Prostate gland (tissue), 2 donors: ENCODE measurements at regions not wholly inside any gene's neighbourhood (a gene's known extent, or its start where the extent isn't known, plus 50 kb on each side); places are given as distances from the start of the nearest gene placed in this dataset.
A peak's percentile ranks its signal among the peaks of the same experiment; 100 is the strongest.

Source experiments
- DNase-seq: peaks from one replicate; pipeline ENCODE4 v3.0.0-alpha.2; 2019; ENCODE audit warnings: low spot score
- H3K27ac ChIP-seq, 2 donors: fragments of 200-600 bp; sonication (generic); 2 replicates each; pipeline ENCODE4 v1.5.1; 2017 to 2019
- H3K27me3 ChIP-seq: fragments of 200-600 bp; sonication (generic); replicated peaks from 2 replicates; pipeline ENCODE4 v1.5.1; 2019; ENCODE audit not compliant: insufficient read depth
- H3K36me3 ChIP-seq, 2 donors: fragments of 200-600 bp; sonication (generic); 1 replicate in 1 of 2; 2 replicates in 1 of 2; pipeline versions ENCODE4 v1.5.1 to v1.8.1; 2017 to 2019
- H3K4me1 ChIP-seq: fragments of 200-600 bp; sonication (generic); replicated peaks from 2 replicates; pipeline ENCODE4 v1.5.1; 2019
- H3K4me3 ChIP-seq, 2 donors: fragments of 200-600 bp; sonication (generic); 2 replicates each; pipeline ENCODE4 v1.5.1; 2017 to 2019
- H3K9me3 ChIP-seq: fragments of 200-600 bp; sonication (generic); 2 replicates; pipeline ENCODE4 v1.5.1; 2017
- POLR2A ChIP-seq: fragments of 450-650 bp; IDR thresholded peaks from one replicate; pipeline ENCODE4 v1.6.1; 2016; ENCODE audit warnings: antibody characterized with exemption, mild to moderate bottlenecking
- POLR2AphosphoS5 ChIP-seq: sonication (generic); formaldehyde crosslinking; IDR thresholded peaks from one replicate; pipeline ENCODE4 v1.6.1; 2017; ENCODE audit warnings: antibody characterized with exemption
- WGBS: methylation state at CpG from one replicate; pipeline ENCODE4 v1.1.5; 2018; 5-methylcytosine and 5-hydroxymethylcytosine counted together
- intact Hi-C: fragments of 100-400 bp; cut with DNase I; formaldehyde crosslinking; loops from one replicate; pipeline ENCODE4 v1.14.2; 2022
- TF ChIP-seq, protein P1 (sequence below), 4 experiments: fragments of 200-600 bp in 2 of 4; fragments of 450-650 bp in 2 of 4; sonication (generic) in 2 of 4; IDR thresholded peaks; 1 replicate in 3 of 4; 2 replicates in 1 of 4; pipeline ENCODE4 v1.5.1; 2016 to 2019; ENCODE audit warnings: antibody characterized with exemption in 4 of 4, mild to moderate bottlenecking in 2 of 4, moderate library complexity in 2 of 4

DNA sequence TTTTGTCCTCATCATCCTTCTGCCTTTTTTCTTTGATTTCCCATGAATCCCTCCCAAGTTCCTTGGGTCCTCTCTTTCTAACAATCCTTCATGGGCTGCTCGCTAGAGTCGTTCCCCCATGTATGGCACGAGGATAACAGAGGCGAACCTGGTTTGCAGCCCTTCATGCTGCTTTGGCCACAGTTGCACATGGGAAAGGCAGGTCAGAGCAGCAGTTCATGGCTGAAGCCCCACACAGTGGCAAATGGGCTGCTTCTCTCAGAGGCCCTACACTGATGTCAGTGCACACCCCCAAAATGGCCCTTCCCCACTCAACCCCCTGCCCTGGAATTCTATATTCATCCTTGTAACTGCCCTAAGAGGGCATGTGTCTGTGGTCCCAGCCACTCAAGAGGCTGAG lies 335.4 kb upstream of the IGF1R start:
- intact Hi-C loops, result loop anchor here (1.0 kb wide), 1 partner anchor 108 kb away; no protein-coding TSS in a partner anchor
- H3K9me3 ChIP-seq, result no peaks in the 10 kb centered on the region
- H3K4me1 ChIP-seq, result no peaks in the 10 kb centered on the region
- no peak overlapping the region for H3K4me3 ChIP-seq
- DNase-seq, result no peak
- WGBS, result 90% methylated on average over 4 of the region's 4 CpGs
- no peaks in the 10 kb centered on the region for H3K36me3 ChIP-seq
- TF ChIP-seq POLR2A (no peak), POLR2AphosphoS5 (no peak)
- TF ChIP-seq, protein P1, sequence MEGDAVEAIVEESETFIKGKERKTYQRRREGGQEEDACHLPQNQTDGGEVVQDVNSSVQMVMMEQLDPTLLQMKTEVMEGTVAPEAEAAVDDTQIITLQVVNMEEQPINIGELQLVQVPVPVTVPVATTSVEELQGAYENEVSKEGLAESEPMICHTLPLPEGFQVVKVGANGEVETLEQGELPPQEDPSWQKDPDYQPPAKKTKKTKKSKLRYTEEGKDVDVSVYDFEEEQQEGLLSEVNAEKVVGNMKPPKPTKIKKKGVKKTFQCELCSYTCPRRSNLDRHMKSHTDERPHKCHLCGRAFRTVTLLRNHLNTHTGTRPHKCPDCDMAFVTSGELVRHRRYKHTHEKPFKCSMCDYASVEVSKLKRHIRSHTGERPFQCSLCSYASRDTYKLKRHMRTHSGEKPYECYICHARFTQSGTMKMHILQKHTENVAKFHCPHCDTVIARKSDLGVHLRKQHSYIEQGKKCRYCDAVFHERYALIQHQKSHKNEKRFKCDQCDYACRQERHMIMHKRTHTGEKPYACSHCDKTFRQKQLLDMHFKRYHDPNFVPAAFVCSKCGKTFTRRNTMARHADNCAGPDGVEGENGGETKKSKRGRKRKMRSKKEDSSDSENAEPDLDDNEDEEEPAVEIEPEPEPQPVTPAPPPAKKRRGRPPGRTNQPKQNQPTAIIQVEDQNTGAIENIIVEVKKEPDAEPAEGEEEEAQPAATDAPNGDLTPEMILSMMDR (IDR thresholded peaks at IDR 0.05), result no peak
- H3K27ac ChIP-seq, result no peak overlapping the region
- no peaks in the 10 kb centered on the region for H3K27me3 ChIP-seq

DNA sequence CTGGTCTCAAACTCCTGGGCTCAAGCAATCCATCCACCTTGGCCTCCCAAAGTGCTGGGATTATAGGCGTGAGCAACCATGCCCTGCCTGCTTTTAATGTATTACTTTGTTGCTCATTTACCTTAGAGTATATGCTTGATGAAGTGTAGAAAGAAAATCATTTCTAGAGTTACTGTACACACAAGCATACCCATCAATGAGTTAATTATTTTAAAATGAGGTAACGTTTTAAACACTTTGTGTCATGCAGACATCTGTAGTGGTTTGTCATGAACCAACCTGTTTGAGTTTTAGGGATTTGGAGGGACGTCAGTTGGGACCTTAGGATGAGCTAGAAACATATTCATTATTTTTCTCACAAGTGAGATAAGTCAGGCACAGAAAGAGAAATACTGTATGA lies 332.4 kb upstream of the IGF1R start:
- Histone ChIP-seq H3K27ac (no peak overlapping the region), H3K36me3 (no peaks in the 10 kb centered on the region), H3K4me3 (no peak overlapping the region), H3K27me3 (no peaks in the 10 kb centered on the region), H3K4me1 (no peaks in the 10 kb centered on the region), H3K9me3 (no peaks in the 10 kb centered on the region)
- TF ChIP-seq POLR2AphosphoS5 (no peak), POLR2A (no peak)
- TF ChIP-seq, protein P1 (IDR thresholded peaks at IDR 0.05), result no peak
- intact Hi-C loops, result no loop called here
- no peak for DNase-seq
- WGBS, result 57% methylated on average over 3 of the region's 3 CpGs

DNA sequence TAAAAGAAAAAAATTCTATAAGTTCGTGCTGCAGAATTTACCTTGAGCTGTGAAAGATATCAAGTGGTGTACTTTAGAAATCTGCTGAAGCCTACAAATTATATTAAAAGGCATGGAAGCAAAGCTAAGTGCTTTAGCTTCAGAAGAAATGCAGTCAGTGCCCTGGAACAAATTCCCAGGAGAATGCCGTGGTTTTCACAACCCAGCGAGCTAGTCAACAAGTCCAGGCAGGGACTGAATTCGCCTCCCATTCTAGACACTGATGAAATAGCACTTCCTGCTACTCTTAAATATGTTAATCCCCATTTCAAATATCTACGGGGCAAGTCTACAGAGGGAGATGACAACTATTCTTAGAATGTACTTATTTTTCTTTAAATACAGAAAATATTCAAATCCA lies 326.4 kb upstream of the IGF1R start:
- TF ChIP-seq POLR2A (no peak), POLR2AphosphoS5 (peak; percentile 50)
- intact Hi-C loops, result no loop called here
- WGBS, result 36% methylated on average over 5 of the region's 5 CpGs
- no peaks in the 10 kb centered on the region for H3K36me3 ChIP-seq
- H3K4me3 ChIP-seq, result no peak overlapping the region
- no peaks in the 10 kb centered on the region for H3K27me3 ChIP-seq
- H3K9me3 ChIP-seq, result no peaks in the 10 kb centered on the region
- peak overlapping the region in 1 of 2 donors; percentile 36 for H3K27ac ChIP-seq
- DNase-seq, result peak; percentile 66
- H3K4me1 ChIP-seq, result no peaks in the 10 kb centered on the region

DNA sequence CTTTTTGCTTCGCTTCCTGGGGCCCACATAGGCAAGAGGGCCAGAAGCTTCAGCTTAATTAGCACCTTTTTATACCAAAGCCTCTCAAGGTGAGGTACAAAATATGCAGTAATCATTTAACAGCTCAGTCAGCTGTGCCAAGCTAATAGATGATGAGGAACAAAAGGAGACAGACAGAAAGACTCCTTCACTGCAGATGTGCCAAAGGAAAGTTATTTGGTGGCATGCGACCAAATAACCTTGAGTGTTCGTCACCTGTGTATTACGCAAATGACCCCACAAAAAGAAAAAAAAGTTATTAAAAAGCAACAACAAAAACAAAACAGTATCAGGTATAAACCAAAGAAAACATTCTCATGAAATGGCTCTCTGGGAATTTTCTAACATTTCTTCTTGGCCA lies 325.8 kb upstream of the IGF1R start:
- Histone ChIP-seq H3K27ac (peak overlapping the region in 1 of 2 donors; percentile 36), H3K27me3 (no peaks in the 10 kb centered on the region), H3K36me3 (no peaks in the 10 kb centered on the region), H3K4me1 (no peaks in the 10 kb centered on the region), H3K4me3 (no peak overlapping the region), H3K9me3 (no peaks in the 10 kb centered on the region)
- peak; percentile 38 for DNase-seq
- intact Hi-C loops, result no loop called here
- TF ChIP-seq, protein P1 (IDR thresholded peaks at IDR 0.05), result no peak
- TF ChIP-seq POLR2AphosphoS5 (no peak), POLR2A (no peak)
- WGBS, result 47% methylated on average over 4 of the region's 4 CpGs

DNA sequence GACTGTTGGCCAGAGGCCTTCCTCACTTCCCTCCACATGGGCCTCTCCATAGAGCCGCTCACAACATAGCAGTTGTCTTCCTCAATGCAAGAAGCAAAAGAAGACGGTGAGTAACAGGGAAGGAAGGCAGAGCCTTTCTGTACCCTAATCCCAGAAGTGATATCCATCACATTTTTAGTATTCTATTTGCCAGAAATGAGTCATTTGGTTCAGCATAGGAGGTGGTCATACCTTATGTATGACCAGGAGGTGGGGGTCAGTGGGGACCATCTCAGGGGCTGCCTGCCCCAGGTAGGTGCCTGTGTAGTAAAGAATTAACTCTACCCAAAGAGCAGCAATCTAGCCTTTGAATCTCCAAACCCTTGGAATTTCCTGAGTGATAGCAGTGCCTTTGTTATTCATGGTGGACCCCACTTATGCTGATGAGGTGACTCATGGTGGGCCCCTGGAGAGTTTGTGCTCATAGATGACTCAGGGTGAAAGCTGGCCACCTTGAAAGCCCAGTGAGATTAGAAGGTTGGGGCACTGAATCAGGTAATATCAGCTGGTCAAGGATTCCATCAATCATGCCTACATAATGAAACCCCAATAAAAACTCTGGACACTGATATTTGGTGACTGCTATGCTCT lies 323.9 kb upstream of the IGF1R start:
- TF ChIP-seq POLR2AphosphoS5 (no peak), POLR2A (no peak)
- TF ChIP-seq, protein P1 (IDR thresholded peaks at IDR 0.05), result no peak

More for the DNA sequence above, 323.9 kb upstream of the IGF1R start:
- Histone ChIP-seq H3K27me3 (no peaks in the 10 kb centered on the region), H3K36me3 (no peaks in the 10 kb centered on the region), H3K4me1 (no peaks in the 10 kb centered on the region), H3K4me3 (no peak overlapping the region), H3K9me3 (no peaks in the 10 kb centered on the region), H3K27ac (no peak overlapping the region)
- no peak for DNase-seq
- WGBS, result 50% methylated on average over 2 of the region's 2 CpGs
- intact Hi-C loops, result no loop called here
